Stimulated activated naive CD8-positive, alpha-beta T cell treated with anti-CD3 and anti-CD28 coated beads, Interleukin-15, Interleukin-2, amounts not matched to agents 100 ng/mL and 50 ng/mL, for 24 hours (primary cell): ENCODE measurements at regions not wholly inside any gene's neighbourhood (a gene's known extent, or its start where the extent isn't known, plus 50 kb on each side); places are given as distances from the start of the nearest gene placed in this dataset.
"Not testable (repeated sequence)": the region's sequence is repeated elsewhere in the genome, so short reads cannot be mapped to it uniquely, and the experiment has no call there.

Experiments used
- H3K27ac Mint-ChIP-seq: one replicate; pipeline ENCODE4 v1.8.0; 2021; ENCODE audit warnings: mild to moderate bottlenecking, mixed read lengths
- H3K27me3 Mint-ChIP-seq: one replicate; pipeline ENCODE4 v1.8.0; 2021; ENCODE audit warnings: mixed read lengths
- H3K36me3 Mint-ChIP-seq: one replicate; pipeline ENCODE4 v1.8.0; 2021; ENCODE audit warnings: low read depth, mixed read lengths
- H3K4me1 Mint-ChIP-seq: one replicate; pipeline ENCODE4 v1.8.0; 2021; ENCODE audit warnings: low read depth, mixed read lengths
- H3K4me3 Mint-ChIP-seq: one replicate; pipeline ENCODE4 v1.8.0; 2021; ENCODE audit warnings: mild to moderate bottlenecking, mixed read lengths
- H3K9me3 Mint-ChIP-seq: one replicate; pipeline ENCODE4 v1.8.0; 2021; ENCODE audit warnings: mixed read lengths

- Mint-ChIP-seq H3K4me1 (no peaks in the 10 kb centered on the region), H3K4me3 (no peak overlapping the region), H3K27ac (no peak overlapping the region), H3K27me3 (peaks cover 3% of the 10 kb centered on the region), H3K9me3 (no peaks in the 10 kb centered on the region), H3K36me3 (no peaks in the 10 kb centered on the region)
Measured at GRCh38 chr12:24668563-24668962, 280.3 kb downstream of the BCAT1 start.

- Mint-ChIP-seq H3K4me3 (no peak overlapping the region), H3K27ac (no peak overlapping the region), H3K27me3 (peaks cover 6% of the 10 kb centered on the region), H3K36me3 (no peaks in the 10 kb centered on the region), H3K4me1 (no peaks in the 10 kb centered on the region), H3K9me3 (no peaks in the 10 kb centered on the region)
Measured at GRCh38 chr12:24664161-24664880, 284.6 kb downstream of the BCAT1 start.

DNA sequence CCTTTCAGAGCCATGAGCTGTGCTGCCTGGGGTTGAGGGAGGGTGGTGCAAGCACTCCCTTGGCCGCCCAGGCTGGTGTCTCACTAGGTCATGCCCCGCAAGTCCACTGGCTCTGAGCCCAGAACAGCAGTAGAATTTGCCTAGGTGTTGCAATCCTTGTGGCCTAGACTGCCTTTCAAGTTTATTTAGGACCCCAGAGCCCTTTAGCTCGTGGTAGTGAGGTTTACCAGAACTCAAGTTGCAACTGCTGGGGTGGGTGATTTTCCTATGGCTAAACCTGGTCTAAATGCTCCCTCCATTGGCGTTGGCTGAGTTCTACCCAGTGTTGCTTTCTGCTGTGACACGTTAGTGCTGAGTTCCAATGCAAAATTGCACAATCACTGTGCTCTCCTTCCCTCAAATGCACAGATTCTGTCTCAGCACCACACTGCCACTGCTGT is 287.2 kb downstream of the BCAT1 start:
- Mint-ChIP-seq H3K27ac (no peak overlapping the region), H3K27me3 (peaks cover 6% of the 10 kb centered on the region), H3K4me1 (no peaks in the 10 kb centered on the region), H3K36me3 (no peaks in the 10 kb centered on the region), H3K4me3 (no peak overlapping the region), H3K9me3 (no peaks in the 10 kb centered on the region)

- Mint-ChIP-seq H3K27ac (no peak overlapping the region), H3K4me1 (no peaks in the 10 kb centered on the region), H3K9me3 (no peaks in the 10 kb centered on the region), H3K27me3 (peaks cover 6% of the 10 kb centered on the region), H3K36me3 (no peaks in the 10 kb centered on the region), H3K4me3 (no peak overlapping the region)
Measured at GRCh38 chr12:24659016-24659415, 289.9 kb downstream of the BCAT1 start.

DNA sequence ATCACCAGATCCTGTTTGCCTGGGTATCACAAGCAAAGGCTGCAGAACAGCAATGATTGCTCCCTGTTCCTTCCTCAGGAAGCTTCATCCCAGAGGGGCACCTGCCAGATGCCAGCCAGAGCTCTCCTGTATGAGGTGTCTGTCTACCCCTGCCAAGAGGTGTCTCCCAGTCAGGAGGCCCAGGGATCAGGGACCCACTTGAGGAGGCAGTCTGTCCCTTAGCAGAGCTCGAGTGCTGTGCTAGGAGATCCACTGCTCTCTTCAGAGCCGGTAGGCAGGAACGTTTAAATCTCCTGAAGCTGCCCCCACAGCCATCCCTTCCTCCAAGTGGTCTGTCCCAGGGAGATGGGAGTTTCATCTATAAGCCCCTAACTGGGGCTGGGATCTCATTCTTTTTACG is 294.6 kb downstream of the BCAT1 start:
- H3K27me3 Mint-ChIP-seq, H3K27ac Mint-ChIP-seq, H3K4me3 Mint-ChIP-seq, H3K36me3 Mint-ChIP-seq, H3K4me1 Mint-ChIP-seq: not testable (repeated sequence)
- H3K9me3 Mint-ChIP-seq: peaks cover 14% of the 10 kb centered on the region

DNA sequence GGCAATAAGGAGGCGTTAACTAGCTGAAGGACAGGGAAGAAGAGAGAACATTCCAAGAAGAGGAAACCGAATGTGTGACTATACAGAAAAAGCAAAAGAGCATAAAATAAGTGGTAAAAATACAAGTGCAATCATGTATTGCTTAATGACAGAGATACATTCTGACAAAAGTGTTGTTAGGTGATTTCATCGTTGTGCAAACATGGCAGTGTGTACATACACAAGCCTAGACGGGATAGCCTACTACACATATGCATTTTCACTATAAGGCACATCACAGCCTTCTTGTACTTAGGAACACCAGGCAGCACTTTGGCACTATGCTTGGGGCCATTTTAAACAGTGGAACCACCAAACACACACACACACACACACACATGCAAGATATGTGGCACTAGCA is 299.3 kb downstream of the BCAT1 start:
- Mint-ChIP-seq H3K27ac (no peak overlapping the region), H3K9me3 (peaks cover 15% of the 10 kb centered on the region), H3K4me1 (no peaks in the 10 kb centered on the region), H3K27me3 (no peaks in the 10 kb centered on the region), H3K4me3 (no peak overlapping the region), H3K36me3 (no peaks in the 10 kb centered on the region)

- no peaks in the 10 kb centered on the region for H3K4me1 Mint-ChIP-seq
- H3K4me3 Mint-ChIP-seq: no peak overlapping the region
- H3K27me3 Mint-ChIP-seq: no peaks in the 10 kb centered on the region
- no peaks in the 10 kb centered on the region for H3K36me3 Mint-ChIP-seq
- H3K27ac Mint-ChIP-seq: no peak overlapping the region
- H3K9me3 Mint-ChIP-seq: peaks cover 15% of the 10 kb centered on the region
Measured at GRCh38 chr12:24649209-24649608, 299.7 kb downstream of the BCAT1 start.

DNA sequence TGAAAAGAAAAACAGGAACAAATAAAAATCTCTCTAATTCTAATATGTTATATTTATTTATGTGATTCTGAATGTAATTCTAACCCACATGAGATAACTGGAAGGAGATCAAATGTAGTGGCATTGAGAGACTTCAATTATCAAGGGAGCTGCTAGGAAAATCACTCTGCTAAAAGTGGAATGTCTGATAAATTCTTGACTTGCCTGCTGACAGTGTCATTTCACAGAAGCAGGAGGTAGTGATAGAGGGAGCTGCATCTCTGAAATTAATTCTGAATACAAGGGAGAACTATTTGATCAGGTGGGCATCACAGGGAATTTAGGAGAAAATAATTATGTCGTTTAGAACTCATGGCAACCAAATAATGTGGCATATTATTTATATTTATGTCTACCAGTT is 303.6 kb downstream of the BCAT1 start:
- no peaks in the 10 kb centered on the region for H3K27me3 Mint-ChIP-seq
- H3K4me1 Mint-ChIP-seq: no peaks in the 10 kb centered on the region
- no peak overlapping the region for H3K27ac Mint-ChIP-seq
- H3K9me3 Mint-ChIP-seq: peaks cover 6% of the 10 kb centered on the region
- no peak overlapping the region for H3K4me3 Mint-ChIP-seq
- H3K36me3 Mint-ChIP-seq: no peaks in the 10 kb centered on the region

GRCh38 chr12:24643120-24644119 is 305.5 kb downstream of the BCAT1 start:
- Mint-ChIP-seq H3K27me3 (no peaks in the 10 kb centered on the region), H3K9me3 (no peaks in the 10 kb centered on the region), H3K4me3 (no peak overlapping the region), H3K4me1 (no peaks in the 10 kb centered on the region), H3K27ac (no peak overlapping the region), H3K36me3 (no peaks in the 10 kb centered on the region)

DNA sequence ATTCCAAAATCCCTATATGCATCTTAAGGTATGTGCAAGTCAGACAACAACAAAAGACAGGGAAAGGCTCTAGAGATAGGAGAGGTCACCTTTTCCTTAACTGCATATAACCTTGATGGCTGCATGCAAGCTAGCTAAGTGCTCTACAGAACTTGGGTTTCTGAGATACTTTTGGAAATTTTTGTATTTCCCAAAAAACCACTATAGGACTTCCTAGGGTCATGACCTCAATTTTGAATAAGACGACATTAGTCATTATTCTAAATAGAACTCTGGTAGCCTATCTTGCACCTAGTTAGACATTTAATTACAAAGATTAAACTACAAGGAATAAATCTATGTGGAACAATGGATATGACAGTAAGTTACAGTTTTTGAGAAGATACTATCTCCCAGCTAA is 309.3 kb downstream of the BCAT1 start:
- no peak overlapping the region for H3K27ac Mint-ChIP-seq
- H3K36me3 Mint-ChIP-seq: no peaks in the 10 kb centered on the region
- no peaks in the 10 kb centered on the region for H3K27me3 Mint-ChIP-seq
- no peak overlapping the region for H3K4me3 Mint-ChIP-seq
- H3K9me3 Mint-ChIP-seq: no peaks in the 10 kb centered on the region
- H3K4me1 Mint-ChIP-seq: no peaks in the 10 kb centered on the region

- no peak overlapping the region for H3K27ac Mint-ChIP-seq
- no peak overlapping the region for H3K4me3 Mint-ChIP-seq
- H3K27me3 Mint-ChIP-seq: no peaks in the 10 kb centered on the region
- no peaks in the 10 kb centered on the region for H3K36me3 Mint-ChIP-seq
- H3K9me3 Mint-ChIP-seq: peaks cover 9% of the 10 kb centered on the region
- no peaks in the 10 kb centered on the region for H3K4me1 Mint-ChIP-seq
Measured at GRCh38 chr12:24632466-24632865, 316.4 kb downstream of the BCAT1 start.

DNA sequence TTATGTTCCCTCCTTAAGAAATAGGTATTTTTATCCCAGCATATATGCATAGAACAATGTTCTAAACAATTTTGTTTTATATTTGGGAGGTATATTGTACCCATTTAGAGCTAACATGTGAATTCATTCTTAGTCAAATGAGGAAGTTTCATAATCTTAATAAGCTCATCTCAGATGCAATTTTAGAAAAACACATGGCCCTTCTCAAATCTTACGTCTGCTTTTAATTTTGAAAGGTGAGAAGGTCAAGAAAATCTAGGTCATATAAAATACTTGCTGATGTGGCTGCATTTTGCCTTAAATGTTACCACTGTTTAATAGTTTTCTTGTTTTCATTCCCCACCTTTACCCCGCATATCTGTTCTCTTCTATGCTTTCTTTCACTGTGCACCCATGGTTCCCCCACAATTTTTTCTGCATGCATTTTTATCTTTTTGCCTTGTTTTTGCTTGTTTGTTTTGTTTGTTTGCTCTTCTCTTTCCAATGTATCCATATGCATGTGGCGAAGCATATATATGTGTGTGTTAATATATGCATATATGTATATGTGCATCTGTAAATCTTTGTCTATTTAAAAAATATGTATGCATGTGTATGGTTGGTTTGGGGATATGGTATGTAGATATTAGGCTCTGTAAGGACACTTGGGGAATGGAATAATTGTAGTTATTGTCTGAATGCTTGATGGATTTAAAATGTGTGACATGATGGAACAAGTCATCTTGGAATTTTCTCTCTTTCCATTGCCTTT is 317.1 kb downstream of the BCAT1 start:
- Mint-ChIP-seq H3K4me3 (no peak overlapping the region), H3K36me3 (no peaks in the 10 kb centered on the region), H3K27me3 (no peaks in the 10 kb centered on the region), H3K27ac (no peak overlapping the region), H3K9me3 (peaks cover 9% of the 10 kb centered on the region), H3K4me1 (no peaks in the 10 kb centered on the region)

GRCh38 chr12:24630856-24631255 is 318.0 kb downstream of the BCAT1 start:
- no peaks in the 10 kb centered on the region for H3K36me3 Mint-ChIP-seq
- H3K27me3 Mint-ChIP-seq: no peaks in the 10 kb centered on the region
- H3K4me3 Mint-ChIP-seq: no peak overlapping the region
- H3K4me1 Mint-ChIP-seq: no peaks in the 10 kb centered on the region
- H3K9me3 Mint-ChIP-seq: peaks cover 9% of the 10 kb centered on the region
- no peak overlapping the region for H3K27ac Mint-ChIP-seq

GRCh38 chr12:24630446-24630845 is 318.5 kb downstream of the BCAT1 start:
- Mint-ChIP-seq H3K4me1 (no peaks in the 10 kb centered on the region), H3K27me3 (no peaks in the 10 kb centered on the region), H3K9me3 (peaks cover 9% of the 10 kb centered on the region), H3K36me3 (no peaks in the 10 kb centered on the region), H3K27ac (no peak overlapping the region), H3K4me3 (no peak overlapping the region)

GRCh38 chr12:24625103-24625502 is 323.8 kb downstream of the BCAT1 start:
- Mint-ChIP-seq H3K4me1 (no peaks in the 10 kb centered on the region), H3K27me3 (no peaks in the 10 kb centered on the region), H3K4me3 (no peak overlapping the region)

More at GRCh38 chr12:24625103-24625502, 323.8 kb downstream of the BCAT1 start:
- no peaks in the 10 kb centered on the region for H3K36me3 Mint-ChIP-seq
- peaks cover 15% of the 10 kb centered on the region for H3K9me3 Mint-ChIP-seq
- H3K27ac Mint-ChIP-seq: no peak overlapping the region
